ENCODE measurements at regions not wholly inside any gene's neighbourhood (a gene's known extent, or its start where the extent isn't known, plus 50 kb on each side); places are given as distances from the start of the nearest gene placed in this dataset.

GRCh38 chr13:29921542-29921941 lies 71.1 kb upstream of the UBL3 start:
- H3K27me3 ChIP-seq (replicated peaks; ENCODE audit: control insufficient read depth, insufficient read depth, low read length) = no peaks in the 10 kb centered on the region
- no peak overlapping the region for H3K4me3 ChIP-seq (replicated peaks; ENCODE audit: low read depth, low read length)
- H3K36me3 ChIP-seq (ENCODE audit: control insufficient read depth, insufficient read depth, low read length) = no peaks in the 10 kb centered on the region
- DNase-seq (ENCODE audit: extremely low read depth, insufficient read length) = no peak
- no peak for TF ChIP-seq CTCF (IDR thresholded peaks at IDR 0.05; ENCODE audit: insufficient read depth, low read length, poor library complexity, severe bottlenecking)

- Histone ChIP-seq H3K4me3 (replicated peaks; ENCODE audit: low read depth, low read length) (no peak overlapping the region), H3K36me3 (ENCODE audit: control insufficient read depth, insufficient read depth, low read length) (no peaks in the 10 kb centered on the region), H3K27me3 (replicated peaks; ENCODE audit: control insufficient read depth, insufficient read depth, low read length) (no peaks in the 10 kb centered on the region)
- no peak for DNase-seq (ENCODE audit: extremely low read depth, insufficient read length)
- TF ChIP-seq CTCF (IDR thresholded peaks at IDR 0.05; ENCODE audit: insufficient read depth, low read length, poor library complexity, severe bottlenecking) = no peak
Observed at GRCh38 chr13:29920025-29920643, 69.7 kb upstream of the UBL3 start.

- no peaks in the 10 kb centered on the region for H3K27me3 ChIP-seq (replicated peaks; ENCODE audit: control insufficient read depth, insufficient read depth, low read length)
- TF ChIP-seq CTCF (IDR thresholded peaks at IDR 0.05; ENCODE audit: insufficient read depth, low read length, poor library complexity, severe bottlenecking) = no peak
Observed at GRCh38 chr13:29918845-29919244, 68.4 kb upstream of the UBL3 start.

GRCh38 chr13:29917650-29918049 lies 67.2 kb upstream of the UBL3 start:
- Histone ChIP-seq H3K4me3 (replicated peaks; ENCODE audit: low read depth, low read length) (no peak overlapping the region), H3K36me3 (ENCODE audit: control insufficient read depth, insufficient read depth, low read length) (no peaks in the 10 kb centered on the region), H3K27me3 (replicated peaks; ENCODE audit: control insufficient read depth, insufficient read depth, low read length) (no peaks in the 10 kb centered on the region)
- no peak for DNase-seq (ENCODE audit: extremely low read depth, insufficient read length)
- no peak for TF ChIP-seq CTCF (IDR thresholded peaks at IDR 0.05; ENCODE audit: insufficient read depth, low read length, poor library complexity, severe bottlenecking)

More at GRCh38 chr13:29918845-29919244, 68.4 kb upstream of the UBL3 start:
- H3K36me3 ChIP-seq (ENCODE audit: control insufficient read depth, insufficient read depth, low read length) = no peaks in the 10 kb centered on the region
- no peak overlapping the region for H3K4me3 ChIP-seq (replicated peaks; ENCODE audit: low read depth, low read length)
- no peak for DNase-seq (ENCODE audit: extremely low read depth, insufficient read length)

GRCh38 chr13:29914581-29914980 lies 64.2 kb upstream of the UBL3 start:
- no peak for DNase-seq (ENCODE audit: extremely low read depth, insufficient read length)

More at GRCh38 chr13:29914581-29914980, 64.2 kb upstream of the UBL3 start:
- Histone ChIP-seq H3K36me3 (ENCODE audit: control insufficient read depth, insufficient read depth, low read length) (no peaks in the 10 kb centered on the region), H3K4me3 (replicated peaks; ENCODE audit: low read depth, low read length) (no peak overlapping the region), H3K27me3 (replicated peaks; ENCODE audit: control insufficient read depth, insufficient read depth, low read length) (no peaks in the 10 kb centered on the region)
- TF ChIP-seq CTCF (IDR thresholded peaks at IDR 0.05; ENCODE audit: insufficient read depth, low read length, poor library complexity, severe bottlenecking) = no peak
